ENCODE measurements at regions not wholly inside any gene's neighbourhood (a gene's known extent, or its start where the extent isn't known, plus 50 kb on each side); places are given as distances from the start of the nearest gene placed in this dataset.

GRCh38 chr20:17825960-17826843 is 126.4 kb downstream of the BANF2 start:
- no peak for TF ChIP-seq BHLHE40 (IDR thresholded peaks at IDR 0.05; ENCODE audit: borderline replicate concordance)
- no peak for TF ChIP-seq FOXM1 (IDR thresholded peaks at IDR 0.05; ENCODE audit: borderline replicate concordance)
- TF ChIP-seq, protein P1, sequence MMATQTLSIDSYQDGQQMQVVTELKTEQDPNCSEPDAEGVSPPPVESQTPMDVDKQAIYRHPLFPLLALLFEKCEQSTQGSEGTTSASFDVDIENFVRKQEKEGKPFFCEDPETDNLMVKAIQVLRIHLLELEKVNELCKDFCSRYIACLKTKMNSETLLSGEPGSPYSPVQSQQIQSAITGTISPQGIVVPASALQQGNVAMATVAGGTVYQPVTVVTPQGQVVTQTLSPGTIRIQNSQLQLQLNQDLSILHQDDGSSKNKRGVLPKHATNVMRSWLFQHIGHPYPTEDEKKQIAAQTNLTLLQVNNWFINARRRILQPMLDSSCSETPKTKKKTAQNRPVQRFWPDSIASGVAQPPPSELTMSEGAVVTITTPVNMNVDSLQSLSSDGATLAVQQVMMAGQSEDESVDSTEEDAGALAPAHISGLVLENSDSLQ (IDR thresholded peaks at IDR 0.05), result no peak
- TF ChIP-seq TARDBP (IDR thresholded peaks at IDR 0.05), result no peak
- no peak for TF ChIP-seq ARNT (IDR thresholded peaks at IDR 0.05)
- TF ChIP-seq CTBP1 (IDR thresholded peaks at IDR 0.05; ENCODE audit: borderline replicate concordance), result no peak
- no peak for DNase-seq (ENCODE audit: extremely low spot score)
- ChIA-PET POLR2A (no interaction called here), CTCF (no interaction called here)

DNA sequence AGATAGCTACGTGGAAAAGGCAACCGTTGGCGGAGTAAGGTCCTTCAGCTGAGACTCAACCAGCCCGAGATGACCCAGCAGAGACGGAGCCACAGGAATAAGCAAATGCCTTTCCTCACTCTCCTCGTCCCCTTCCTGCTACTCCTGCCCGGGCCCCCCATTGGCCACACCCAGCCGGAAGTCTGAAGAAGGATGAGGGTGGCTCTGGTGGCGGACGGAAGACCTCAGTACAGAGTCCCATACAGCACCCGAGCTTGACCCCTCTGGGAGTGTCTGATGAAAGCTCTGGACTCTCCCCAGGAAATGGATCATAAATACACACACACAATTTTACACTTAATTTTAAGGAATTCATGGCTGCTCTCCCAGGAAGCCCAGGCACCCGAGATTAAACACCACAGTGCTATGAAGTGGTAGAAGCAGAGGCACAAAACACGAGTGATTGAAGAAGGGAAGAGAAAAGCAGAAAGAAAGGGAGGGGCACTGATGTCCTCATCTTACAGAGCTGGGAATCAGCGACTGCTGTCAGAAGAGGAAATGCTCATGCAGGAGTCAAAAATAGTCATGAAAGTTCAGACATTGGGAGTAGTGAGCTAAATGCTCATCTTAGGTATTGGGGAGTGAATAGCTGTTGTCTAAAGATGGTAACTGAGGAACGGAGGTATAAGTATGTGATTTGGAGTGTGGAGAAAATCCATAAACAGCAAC is 125.6 kb downstream of the BANF2 start:
- ChIA-PET POLR2A (no interaction called here), CTCF (no interaction called here)
- TF ChIP-seq, protein P1 (IDR thresholded peaks at IDR 0.05), result no peak
- no peak for TF ChIP-seq SUZ12 (IDR thresholded peaks at IDR 0.05)
- no peak for TF ChIP-seq ARNT (IDR thresholded peaks at IDR 0.05)
- no peak for TF ChIP-seq FOXM1 (IDR thresholded peaks at IDR 0.05; ENCODE audit: borderline replicate concordance)
- no peak for TF ChIP-seq BHLHE40 (IDR thresholded peaks at IDR 0.05; ENCODE audit: borderline replicate concordance)
- no peak for TF ChIP-seq CTBP1 (IDR thresholded peaks at IDR 0.05; ENCODE audit: borderline replicate concordance)
- TF ChIP-seq NFRKB (IDR thresholded peaks at IDR 0.05), result no peak
- no peak for TF ChIP-seq TARDBP (IDR thresholded peaks at IDR 0.05)
- TF ChIP-seq LEF1 (IDR thresholded peaks at IDR 0.05; ENCODE audit: borderline replicate concordance), result no peak
- TF ChIP-seq HDGF (IDR thresholded peaks at IDR 0.05; ENCODE audit: borderline replicate concordance), result no peak
- no peak for TF ChIP-seq FOXA1 (IDR thresholded peaks at IDR 0.05)
- TF ChIP-seq ZNF384 (IDR thresholded peaks at IDR 0.05), result no peak
- TF ChIP-seq L3MBTL2 (conservative IDR thresholded peaks at IDR 0.05), result no peak
- TF ChIP-seq FOXK2 (IDR thresholded peaks at IDR 0.05), result no peak
- no peak for DNase-seq (ENCODE audit: extremely low spot score)

- POLR2A ChIA-PET, result no interaction called here
- CTCF ChIA-PET, result no interaction called here
- no peak for DNase-seq (ENCODE audit: extremely low spot score)
- TF ChIP-seq LEF1 (IDR thresholded peaks at IDR 0.05; ENCODE audit: borderline replicate concordance) (no peak), SP1 (IDR thresholded peaks at IDR 0.05) (no peak), SUZ12 (IDR thresholded peaks at IDR 0.05) (no peak), BHLHE40 (IDR thresholded peaks at IDR 0.05; ENCODE audit: borderline replicate concordance) (no peak), HDGF (IDR thresholded peaks at IDR 0.05; ENCODE audit: borderline replicate concordance) (no peak), FOXK2 (IDR thresholded peaks at IDR 0.05) (no peak), L3MBTL2 (conservative IDR thresholded peaks at IDR 0.05) (no peak), ELF4 (IDR thresholded peaks at IDR 0.05) (no peak), NFRKB (IDR thresholded peaks at IDR 0.05) (no peak), CTBP1 (IDR thresholded peaks at IDR 0.05; ENCODE audit: borderline replicate concordance) (no peak), FOXM1 (IDR thresholded peaks at IDR 0.05; ENCODE audit: borderline replicate concordance) (no peak), FOXA1 (IDR thresholded peaks at IDR 0.05) (no peak), TARDBP (IDR thresholded peaks at IDR 0.05) (no peak), ZNF384 (IDR thresholded peaks at IDR 0.05) (no peak), ARNT (IDR thresholded peaks at IDR 0.05) (no peak)
- TF ChIP-seq, protein P1 (IDR thresholded peaks at IDR 0.05), result no peak
Measured at GRCh38 chr20:17824676-17825251, 125.0 kb downstream of the BANF2 start.

DNA sequence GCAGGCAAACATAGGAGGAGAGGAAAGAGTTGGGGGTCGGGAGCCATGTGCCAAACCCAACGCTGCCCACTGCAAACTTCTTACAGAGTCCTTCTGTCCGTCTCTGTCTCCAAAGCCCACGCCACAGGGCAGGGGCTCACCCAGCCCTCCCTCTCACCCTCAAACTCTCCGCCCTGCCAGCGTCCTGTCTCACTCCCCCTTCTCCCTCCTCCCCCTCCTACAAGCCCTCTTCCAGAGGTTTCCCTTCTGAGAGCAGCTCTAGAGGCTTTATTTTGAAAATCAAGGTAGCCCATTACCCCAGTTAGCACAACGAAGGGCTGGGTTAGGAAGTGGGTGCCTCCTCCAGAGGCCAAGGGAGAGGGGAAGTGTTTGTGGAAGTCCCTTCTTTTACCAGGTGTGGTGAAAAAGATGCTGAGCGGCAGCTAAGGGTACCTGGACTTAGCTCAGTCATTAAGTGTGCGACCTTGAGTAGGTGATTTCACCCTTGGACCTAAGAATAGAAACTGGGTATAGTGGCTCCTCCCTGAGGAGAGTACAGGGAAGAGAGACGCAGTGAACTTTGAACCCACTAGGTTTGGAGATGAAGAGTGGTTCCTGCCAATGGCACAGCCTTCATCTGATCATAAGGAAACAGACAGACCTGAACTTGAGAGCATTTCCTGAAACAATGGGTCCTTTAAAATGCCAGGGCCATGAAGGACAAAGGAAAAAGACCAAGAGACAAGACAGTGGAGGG is 123.8 kb downstream of the BANF2 start:
- TF ChIP-seq SP1 (IDR thresholded peaks at IDR 0.05), result no peak
- POLR2A ChIA-PET, result no interaction called here
- CTCF ChIA-PET, result no interaction called here
- no peak for DNase-seq (ENCODE audit: extremely low spot score)

GRCh38 chr20:17822540-17823408 is 123.0 kb downstream of the BANF2 start:
- TF ChIP-seq CTBP1 (IDR thresholded peaks at IDR 0.05; ENCODE audit: borderline replicate concordance) (no peak), SP1 (IDR thresholded peaks at IDR 0.05) (no peak), ZNF384 (IDR thresholded peaks at IDR 0.05) (no peak), NFRKB (IDR thresholded peaks at IDR 0.05) (no peak), FOXA1 (IDR thresholded peaks at IDR 0.05) (no peak), TARDBP (IDR thresholded peaks at IDR 0.05) (no peak), ARNT (IDR thresholded peaks at IDR 0.05) (no peak), ELF4 (IDR thresholded peaks at IDR 0.05) (no peak), SUZ12 (IDR thresholded peaks at IDR 0.05) (no peak), BHLHE40 (IDR thresholded peaks at IDR 0.05; ENCODE audit: borderline replicate concordance) (no peak)
- TF ChIP-seq, protein P1 (IDR thresholded peaks at IDR 0.05), result no peak
- DNase-seq (ENCODE audit: extremely low spot score), result no peak
- ChIA-PET CTCF (no interaction called here), POLR2A (no interaction called here)

All from HEK293T (cell line).